BJ (cell line): ENCODE measurements at regions not wholly inside any gene's neighbourhood (a gene's known extent, or its start where the extent isn't known, plus 50 kb on each side); places are given as distances from the start of the nearest gene placed in this dataset.
A peak's percentile ranks its signal among the peaks of the same experiment; 100 is the strongest.

Source experiments
- CTCF ChIA-PET: fragments of 350-600 bp; formaldehyde crosslinking; extraction: SDS; loops from one replicate; lab custom pipeline; 2021; ENCODE audit warnings: antibody characterized with exemption, inconsistent platforms; lab: Yijun Ruan, JAX
- POLR2A ChIA-PET: fragments of 300-600 bp; sonication (Branson Sonifier 250); formaldehyde crosslinking; extraction: SDS; loops from one replicate; lab custom pipeline; 2021; ENCODE audit warnings: antibody characterized with exemption; lab: Charles Lee
- DNase-seq: peaks from one replicate; pipeline ENCODE4 v3.0.0-alpha.2; 2011; ENCODE audit warnings: low read depth
- H3K27me3 ChIP-seq: 2 replicates; pipeline ENCODE4 v1.6.0; 2011; ENCODE audit warnings: low read length; ENCODE audit not compliant: control insufficient read depth, insufficient read depth
- H3K36me3 ChIP-seq: 2 replicates; pipeline ENCODE4 v1.5.1; 2011; ENCODE audit warnings: low read length; ENCODE audit not compliant: control insufficient read depth, insufficient read depth
- H3K4me3 ChIP-seq: 2 replicates; pipeline ENCODE4 v1.5.1; 2011; ENCODE audit warnings: low read depth, mild to moderate bottlenecking, control low read depth, low read length
- TF ChIP-seq, protein P1 (sequence below): IDR thresholded peaks from 2 replicates; pipeline ENCODE4 v1.5.1; 2011; ENCODE audit warnings: low read depth, mild to moderate bottlenecking, control low read depth, inconsistent platforms, low read length, moderate library complexity; ENCODE audit not compliant: insufficient read depth

DNA sequence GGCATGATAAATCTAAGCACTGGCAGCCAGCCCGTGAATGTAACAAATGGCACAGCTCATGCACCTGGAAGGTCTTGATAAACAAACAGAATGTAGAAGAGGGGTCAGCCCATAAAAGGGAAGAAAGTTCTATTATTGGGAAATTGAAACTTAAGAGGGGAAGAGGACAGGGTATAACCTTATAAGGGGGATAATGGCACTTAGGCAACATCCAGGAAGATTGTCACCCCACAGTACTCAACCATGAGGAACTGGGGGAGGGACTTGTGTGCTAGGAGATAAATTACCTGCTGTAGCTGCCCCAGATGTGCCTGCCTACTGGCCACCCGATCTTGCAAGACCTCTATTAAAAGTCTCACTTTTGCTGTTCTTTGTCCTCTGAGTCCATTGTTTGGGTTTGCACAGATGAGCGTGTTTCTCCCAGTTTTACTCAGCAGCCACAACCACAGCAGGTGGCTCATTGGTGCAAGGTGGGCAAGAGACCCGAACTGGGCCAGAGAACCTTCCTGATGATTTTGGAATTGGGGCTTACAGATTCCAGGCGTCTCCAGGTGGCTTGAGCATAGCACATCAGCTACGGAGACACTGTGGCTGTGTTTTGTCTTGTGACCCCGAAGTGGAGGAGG lies 79.0 kb upstream of the TAF1B start:
- DNase-seq = no peak
- ChIA-PET POLR2A (no interaction called here), CTCF (interaction anchor here (1.0 to 1.6 kb wide), 2 partner anchors 15 to 209 kb away, joined by 3 to 6 read pairs; partner anchors contain the start of gene ADAM17)
- H3K4me3 ChIP-seq = no peak overlapping the region
- no peaks in the 10 kb centered on the region for H3K36me3 ChIP-seq
- TF ChIP-seq, protein P1, sequence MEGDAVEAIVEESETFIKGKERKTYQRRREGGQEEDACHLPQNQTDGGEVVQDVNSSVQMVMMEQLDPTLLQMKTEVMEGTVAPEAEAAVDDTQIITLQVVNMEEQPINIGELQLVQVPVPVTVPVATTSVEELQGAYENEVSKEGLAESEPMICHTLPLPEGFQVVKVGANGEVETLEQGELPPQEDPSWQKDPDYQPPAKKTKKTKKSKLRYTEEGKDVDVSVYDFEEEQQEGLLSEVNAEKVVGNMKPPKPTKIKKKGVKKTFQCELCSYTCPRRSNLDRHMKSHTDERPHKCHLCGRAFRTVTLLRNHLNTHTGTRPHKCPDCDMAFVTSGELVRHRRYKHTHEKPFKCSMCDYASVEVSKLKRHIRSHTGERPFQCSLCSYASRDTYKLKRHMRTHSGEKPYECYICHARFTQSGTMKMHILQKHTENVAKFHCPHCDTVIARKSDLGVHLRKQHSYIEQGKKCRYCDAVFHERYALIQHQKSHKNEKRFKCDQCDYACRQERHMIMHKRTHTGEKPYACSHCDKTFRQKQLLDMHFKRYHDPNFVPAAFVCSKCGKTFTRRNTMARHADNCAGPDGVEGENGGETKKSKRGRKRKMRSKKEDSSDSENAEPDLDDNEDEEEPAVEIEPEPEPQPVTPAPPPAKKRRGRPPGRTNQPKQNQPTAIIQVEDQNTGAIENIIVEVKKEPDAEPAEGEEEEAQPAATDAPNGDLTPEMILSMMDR = no peak
- H3K27me3 ChIP-seq = 0 out of 2 replicates have a peak, but pooled peaks cover 2% of the 10 kb centered on the region

DNA sequence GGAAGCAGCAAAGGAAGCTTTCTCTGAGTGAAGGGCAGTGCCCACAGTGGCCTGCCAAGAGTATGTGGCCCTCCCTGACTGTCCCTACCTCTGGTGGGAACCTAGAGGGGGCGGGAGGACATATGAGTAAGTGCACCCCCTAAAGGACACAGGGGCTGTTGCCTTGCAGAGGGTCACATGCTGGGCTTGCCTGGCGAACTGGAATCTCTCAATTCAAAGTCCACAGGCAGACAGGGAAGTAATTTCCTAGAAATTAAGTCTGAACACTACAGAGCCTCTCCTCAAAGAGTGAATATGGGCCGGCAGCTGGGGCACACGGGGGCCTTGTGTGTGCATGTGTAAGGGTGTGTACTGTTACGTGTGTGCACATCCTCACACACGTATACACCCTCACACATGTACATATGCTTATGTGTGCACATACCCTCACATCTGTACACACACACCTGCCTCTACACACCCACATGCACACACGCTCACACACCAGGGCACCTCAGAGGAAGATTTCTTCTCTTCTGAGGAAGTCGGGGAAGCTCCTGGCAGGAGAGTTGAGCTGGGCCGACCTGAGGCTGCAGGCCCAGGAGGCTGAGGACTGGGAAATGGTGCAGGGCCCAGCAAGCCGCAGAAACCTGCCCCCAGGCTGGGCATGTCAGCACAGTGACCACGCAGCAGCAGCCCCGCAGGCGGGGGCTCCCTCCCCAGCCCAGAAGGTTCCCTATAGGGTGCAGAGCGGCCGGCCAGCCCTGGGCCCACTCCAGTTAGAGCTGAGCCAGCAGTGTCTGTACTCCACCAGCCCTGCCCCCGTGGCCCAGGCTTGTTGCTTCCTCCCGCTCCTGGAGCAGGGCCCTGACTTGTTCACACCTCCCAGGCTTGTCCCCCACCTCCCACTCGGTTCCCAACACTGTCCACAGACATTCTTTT lies 77.4 kb upstream of the TAF1B start:
- TF ChIP-seq, protein P1 = no peak
- ChIA-PET CTCF (no interaction called here), POLR2A (no interaction called here)
- Histone ChIP-seq H3K4me3 (no peak overlapping the region), H3K27me3 (0 out of 2 replicates have a peak, but pooled peaks cover 2% of the 10 kb centered on the region), H3K36me3 (no peaks in the 10 kb centered on the region)
- DNase-seq = no peak

DNA sequence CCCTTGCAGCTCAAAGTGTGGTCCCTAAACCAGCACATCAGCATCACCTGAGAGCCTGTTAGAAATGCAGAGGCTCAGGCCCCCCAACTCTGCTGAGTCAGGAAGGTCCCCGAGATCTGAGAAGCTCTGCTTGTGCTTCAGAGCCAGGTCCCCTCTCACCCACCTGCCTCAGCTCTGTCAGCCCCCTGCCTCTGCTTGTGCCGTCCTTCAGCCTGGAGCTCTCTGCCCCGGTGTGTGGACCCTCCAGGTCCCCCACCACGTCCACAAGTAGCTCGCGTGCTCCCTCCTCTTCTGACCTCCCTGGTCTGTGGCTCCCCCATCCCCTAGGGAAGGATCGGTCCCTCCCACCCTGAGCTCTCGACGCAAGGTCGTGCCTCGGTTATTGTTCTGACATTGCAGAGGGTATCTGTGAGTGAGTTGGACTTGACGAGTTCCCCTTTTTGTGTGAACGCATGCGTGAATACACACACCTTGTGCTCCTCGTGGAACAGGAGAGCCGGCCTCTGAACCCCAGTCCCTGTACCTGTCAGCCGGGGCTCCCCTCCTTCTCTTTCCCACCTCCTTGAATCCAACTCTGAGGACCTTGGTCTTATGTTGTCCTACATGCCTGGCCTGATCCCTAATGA lies 75.5 kb upstream of the TAF1B start:
- ChIA-PET POLR2A (no interaction called here), CTCF (interaction anchor here (0.5 to 5.5 kb wide), 3 partner anchors 9 to 192 kb away, joined by 3 to 53 read pairs (median 29); no protein-coding TSS in a partner anchor)
- Histone ChIP-seq H3K4me3 (no peak overlapping the region), H3K36me3 (no peaks in the 10 kb centered on the region), H3K27me3 (0 out of 2 replicates have a peak, but pooled peaks cover 2% of the 10 kb centered on the region)
- TF ChIP-seq, protein P1 = no peak
- no peak for DNase-seq

DNA sequence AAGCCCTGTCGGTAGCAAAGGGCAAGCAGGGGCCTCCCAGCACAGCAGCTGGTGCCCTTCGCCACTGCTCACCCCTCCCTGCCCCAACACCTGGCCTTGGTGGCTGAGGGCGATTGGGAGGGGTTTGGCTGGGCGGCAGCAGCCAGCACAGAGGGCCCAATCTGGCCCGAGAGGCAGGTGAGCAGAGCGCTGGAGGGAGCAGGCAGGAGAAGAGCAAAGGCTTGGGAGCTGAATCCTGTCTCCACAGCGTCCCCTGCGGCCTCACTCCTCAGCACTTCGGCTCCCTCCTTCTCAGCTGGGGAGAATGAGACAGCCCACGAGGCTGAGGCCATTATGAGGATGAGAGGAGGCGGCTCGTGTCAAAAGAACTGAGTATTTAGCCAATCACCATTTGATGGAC lies 74.9 kb upstream of the TAF1B start:
- POLR2A ChIA-PET = no interaction called here
- Histone ChIP-seq H3K36me3 (no peaks in the 10 kb centered on the region), H3K4me3 (no peak overlapping the region), H3K27me3 (0 out of 2 replicates have a peak, but pooled peaks cover 2% of the 10 kb centered on the region)
- CTCF ChIA-PET = interaction anchor here (0.5 to 5.5 kb wide), 7 partner anchors 8 to 231 kb away, joined by 3 to 53 read pairs (median 3); no protein-coding TSS in a partner anchor
- no peak for DNase-seq
- TF ChIP-seq, protein P1 = peak; percentile 17; the same call in 1 of the 2 replicates
